Kidney glomerular epithelial cell (primary cell): ENCODE measurements at regions not wholly inside any gene's neighbourhood (a gene's known extent, or its start where the extent isn't known, plus 50 kb on each side); places are given as distances from the start of the nearest gene placed in this dataset.
A peak's percentile ranks its signal among the peaks of the same experiment; 100 is the strongest.
"Not testable (repeated sequence)": the region's sequence is repeated elsewhere in the genome, so short reads cannot be mapped to it uniquely, and the experiment has no call there.

Experiments used
- DNase-seq: peaks from one replicate; lab custom pipeline; 2025; lab: John Stamatoyannopoulos, UW

DNA sequence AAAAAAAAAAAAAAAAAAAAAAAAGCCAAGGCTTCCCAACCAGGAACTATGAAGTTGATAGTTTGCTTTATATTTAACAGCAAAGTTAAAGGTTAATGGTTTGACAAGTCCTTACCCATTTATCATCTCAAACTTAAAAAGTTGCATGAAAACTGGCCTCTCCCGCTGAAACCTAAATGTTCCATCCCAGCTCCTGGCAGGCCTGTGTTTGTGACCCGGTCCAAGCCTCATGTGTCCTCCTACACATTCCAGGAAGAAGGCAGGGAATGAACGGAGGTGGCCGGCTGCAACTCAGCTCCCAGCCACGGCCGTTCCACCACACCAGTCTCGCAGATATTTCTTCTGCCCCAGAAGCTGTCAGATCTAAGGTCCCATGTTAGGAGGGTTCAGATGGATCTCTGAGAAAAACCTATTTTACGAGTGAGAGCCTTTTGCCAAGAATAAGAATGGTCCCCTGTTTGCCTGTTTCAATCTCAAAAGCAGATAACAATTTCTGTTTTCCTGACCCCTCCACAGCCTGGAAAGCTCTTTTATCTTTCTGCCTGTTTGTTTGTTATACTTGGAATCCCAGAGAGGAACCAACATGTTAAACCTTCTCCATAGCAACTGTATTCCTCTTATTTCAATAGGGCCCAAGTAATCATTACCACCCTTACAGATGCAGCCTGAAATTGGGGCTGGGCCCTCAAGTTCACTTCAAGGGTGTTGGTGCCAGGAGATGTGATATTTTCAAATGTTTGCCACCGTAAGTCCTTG is 56.5 kb downstream of the KCTD12 start:
- peak; percentile 58 for DNase-seq

DNA sequence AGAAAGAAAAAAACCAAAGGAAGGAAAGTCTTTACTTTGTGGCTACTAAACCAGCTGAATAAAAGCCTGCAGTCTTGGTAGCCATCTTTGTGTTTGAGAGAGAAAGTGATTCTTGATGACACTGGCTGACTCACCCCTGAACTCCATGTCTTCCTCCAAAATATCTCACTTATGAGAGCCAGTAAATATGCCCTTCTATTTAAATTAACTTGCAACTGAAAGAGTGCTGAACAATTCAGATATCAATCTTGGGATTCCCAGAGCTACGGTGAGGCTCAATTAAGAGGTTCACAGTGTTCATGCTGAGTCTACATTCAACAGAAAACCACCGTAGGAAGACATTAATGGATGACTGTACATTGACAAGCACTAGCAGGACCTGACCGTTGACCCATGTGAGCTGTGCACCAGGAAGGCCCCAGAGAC is 57.9 kb downstream of the KCTD12 start:
- DNase-seq = peak; percentile 10

DNA sequence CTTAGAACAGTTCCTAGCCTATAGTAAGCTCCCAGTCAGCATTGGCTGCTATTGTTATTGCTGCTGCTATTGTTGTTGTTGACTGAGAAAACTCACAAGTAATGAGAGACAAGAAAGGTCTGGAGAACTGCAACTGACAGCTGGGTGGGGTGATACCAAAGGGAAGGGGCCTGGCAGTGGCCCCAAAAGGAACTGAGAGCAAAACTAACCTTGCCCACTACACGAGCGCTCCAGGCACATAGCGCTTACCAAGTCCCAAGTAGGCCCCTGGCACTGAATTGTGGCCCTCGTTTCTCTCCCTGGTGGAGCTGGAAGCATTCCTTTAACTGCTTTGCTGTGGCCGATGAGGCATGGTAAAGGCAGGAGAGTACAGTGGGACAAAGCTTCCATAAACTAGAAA is 59.7 kb downstream of the KCTD12 start:
- DNase-seq = no peak

DNA sequence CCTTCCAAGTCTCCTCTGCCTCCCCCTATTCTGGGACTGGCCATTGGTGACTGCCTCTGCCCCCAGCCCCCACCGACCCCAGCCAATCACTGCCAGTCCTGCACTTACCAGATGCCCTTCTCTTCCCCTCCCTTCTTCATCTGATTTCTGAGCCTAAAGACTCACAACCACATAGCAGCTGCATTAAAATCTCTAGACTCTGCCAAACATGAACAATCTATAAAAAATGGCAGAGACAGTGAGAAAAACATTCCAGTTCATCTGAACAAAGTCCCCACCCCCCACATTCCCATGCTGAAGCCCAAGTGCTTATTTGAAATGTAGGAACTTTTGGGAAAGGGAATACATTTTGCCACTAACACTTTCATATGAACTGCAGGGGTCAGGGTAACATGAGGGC is 60.8 kb downstream of the KCTD12 start:
- no peak for DNase-seq

DNA sequence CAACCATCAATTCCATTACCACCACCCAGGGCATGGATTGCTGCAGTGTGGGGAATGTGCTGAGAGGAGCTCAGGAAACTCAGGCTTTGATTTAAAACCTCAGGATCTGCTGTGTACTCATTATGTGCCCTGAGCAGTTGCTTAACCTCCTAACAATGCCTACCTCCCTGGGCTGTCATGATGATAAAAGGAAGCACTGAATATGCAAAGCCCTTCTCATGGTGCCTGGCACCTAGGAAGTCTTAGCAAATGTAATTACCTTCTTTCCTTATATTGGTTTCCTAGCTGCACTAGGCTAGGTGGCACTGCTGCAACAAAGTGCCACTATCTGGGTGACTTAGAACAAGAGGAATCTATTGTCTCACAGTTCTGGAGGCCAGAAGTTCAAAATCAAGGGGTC is 62.2 kb downstream of the KCTD12 start:
- DNase-seq = no peak

DNA sequence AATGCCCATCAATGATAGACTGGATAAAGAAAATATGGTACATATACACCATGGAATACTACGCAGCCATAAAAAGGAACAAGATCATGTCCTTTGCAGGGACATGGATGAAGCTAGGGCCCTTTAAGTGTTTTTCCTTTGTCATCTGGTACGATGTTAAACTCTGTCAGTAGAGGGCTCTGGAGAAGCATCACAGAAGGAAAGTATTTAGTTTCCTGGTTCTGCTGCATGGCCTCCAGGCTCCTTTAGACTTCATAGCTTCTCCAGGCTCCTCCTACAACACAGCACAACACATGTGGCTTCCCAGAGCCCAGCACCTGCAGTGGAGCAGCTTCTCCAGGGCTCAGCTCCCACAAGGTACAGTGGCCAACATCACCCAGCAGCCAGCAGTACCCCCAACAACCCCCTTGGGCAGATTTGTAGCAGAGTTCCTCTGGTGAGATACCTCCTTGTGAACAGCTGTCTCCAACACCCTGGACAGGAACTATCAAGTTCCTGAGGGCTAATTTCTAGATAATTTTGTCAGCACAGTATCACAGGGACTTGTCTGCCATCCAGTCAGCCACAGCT is 63.4 kb downstream of the KCTD12 start:
- DNase-seq = no peak

DNA sequence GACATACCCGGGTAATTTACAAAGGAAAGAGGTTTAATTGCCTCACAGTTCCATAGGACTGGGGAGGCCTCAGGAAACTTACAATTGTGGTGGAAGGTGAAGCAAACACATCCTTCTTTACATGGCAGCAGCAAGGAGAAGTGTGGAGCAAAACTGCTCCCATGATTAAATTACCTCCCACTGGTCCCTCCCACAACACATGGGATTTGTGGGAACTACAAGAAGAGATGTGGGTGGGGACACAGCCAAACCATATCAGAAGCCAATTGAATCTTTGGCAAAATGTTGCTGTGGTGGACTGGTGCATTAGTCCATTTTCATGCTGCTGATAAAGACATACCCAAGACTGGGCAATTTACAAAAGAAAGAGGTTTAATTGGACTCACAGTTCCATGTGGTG is 65.0 kb downstream of the KCTD12 start:
- not testable (repeated sequence) for DNase-seq

DNA sequence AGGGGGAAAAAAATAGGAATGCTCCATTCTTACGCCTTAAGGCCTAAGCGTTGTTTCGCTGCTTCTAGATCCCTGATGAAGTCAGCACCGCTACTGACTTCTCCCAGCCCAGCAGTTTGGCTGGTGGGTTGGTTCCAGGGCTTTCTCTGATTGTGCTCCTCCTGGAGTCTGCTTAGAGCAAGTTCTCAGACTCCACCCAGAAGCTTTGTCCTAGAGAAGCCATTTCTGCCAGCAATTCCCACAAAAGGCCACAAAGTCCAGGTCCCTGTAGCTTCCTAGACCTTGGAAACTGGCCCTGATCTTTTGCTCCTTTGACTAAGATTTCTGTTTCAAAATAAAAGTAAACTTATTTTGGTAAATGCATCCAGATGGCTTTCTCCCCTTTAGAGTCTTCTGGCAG is 65.4 kb downstream of the KCTD12 start:
- no peak for DNase-seq

DNA sequence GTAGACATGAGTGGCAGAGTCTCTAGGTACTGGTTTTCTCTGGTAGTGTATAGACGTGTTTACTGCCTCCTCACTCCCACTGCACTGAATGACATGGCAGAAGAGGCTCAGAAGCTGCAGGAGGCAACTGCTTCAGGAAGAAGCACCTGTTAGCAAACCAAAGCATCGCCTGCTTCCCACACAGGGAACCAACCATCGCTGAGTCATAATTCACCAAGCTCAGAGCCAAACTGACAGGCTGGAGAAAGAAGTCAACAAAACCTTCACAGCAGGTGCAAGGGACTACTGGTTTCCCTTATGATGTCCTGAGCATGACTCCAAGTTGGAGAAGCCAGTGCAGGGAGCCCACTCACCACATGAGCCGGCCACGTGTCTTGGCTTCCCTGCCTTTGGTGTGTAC is 69.8 kb downstream of the KCTD12 start:
- DNase-seq = no peak

DNA sequence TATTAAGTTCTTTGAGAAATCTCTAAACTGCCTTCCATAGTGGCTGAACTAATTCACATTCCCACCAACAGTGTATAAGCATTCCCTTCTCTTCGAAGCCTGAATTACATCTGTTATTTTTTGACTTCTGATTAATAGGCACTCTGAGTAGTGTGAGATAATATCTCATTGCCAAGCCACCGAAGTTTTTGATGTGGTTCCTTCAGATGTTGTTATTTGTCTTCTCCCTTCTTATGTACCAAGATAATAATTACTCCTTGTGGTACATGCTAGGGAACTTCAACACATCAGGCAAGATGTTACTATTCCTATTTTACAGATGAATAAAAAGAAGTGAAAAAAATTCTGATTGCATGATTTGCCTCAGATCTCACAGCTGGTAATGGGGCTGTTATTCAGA is 70.9 kb downstream of the KCTD12 start:
- no peak for DNase-seq

DNA sequence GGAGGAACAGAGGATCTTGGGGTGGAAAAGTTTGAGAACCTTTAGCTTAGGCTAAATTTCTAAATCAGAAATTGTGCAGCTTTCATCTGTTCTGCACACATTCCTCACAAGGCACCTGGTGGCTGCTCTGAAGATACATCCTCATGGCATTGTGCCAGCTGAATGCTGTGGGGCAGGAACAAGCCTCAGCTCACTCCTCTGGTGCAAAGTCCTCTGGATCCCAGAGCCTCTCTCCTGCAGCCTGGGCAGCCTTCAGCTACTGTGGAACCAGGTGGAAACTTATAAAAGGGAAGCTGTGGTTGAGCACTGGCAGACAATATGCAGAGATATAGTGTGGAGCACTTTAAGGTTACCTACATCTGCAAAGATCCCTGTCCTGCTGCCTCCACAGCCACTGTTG is 72.3 kb downstream of the KCTD12 start:
- DNase-seq = no peak

DNA sequence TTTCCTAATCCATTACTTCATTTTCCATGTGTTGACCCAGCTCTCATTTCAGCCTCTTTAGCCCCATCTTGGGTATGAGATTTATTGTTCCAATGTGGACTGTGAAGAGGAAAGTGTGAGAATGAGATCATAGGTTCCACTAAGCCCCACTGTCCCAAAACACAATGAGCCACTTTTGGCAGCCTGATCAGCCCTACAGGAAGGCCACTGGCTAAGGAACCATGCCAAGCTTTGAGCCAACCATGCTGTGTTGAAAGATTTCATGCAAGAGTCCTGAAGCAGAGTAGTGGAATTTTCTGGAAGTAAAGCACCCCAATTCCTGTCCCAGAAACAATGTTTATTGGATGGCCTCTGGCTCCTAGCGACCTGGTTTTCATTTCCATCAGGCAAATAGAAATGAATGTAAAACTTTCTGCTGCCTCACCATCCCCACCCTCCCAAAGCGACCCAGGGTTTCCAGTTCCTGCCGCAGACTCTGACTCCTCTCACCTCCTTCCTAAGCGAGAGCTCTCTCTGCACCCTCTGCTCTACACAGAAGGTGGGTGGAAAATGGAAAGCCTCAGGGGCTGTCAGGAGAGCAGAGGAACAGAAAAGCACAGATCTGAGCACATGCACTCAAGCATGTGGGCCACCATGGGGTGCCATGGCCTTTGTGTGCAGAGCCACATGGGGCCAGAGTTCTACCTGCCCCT is 73.1 kb downstream of the KCTD12 start:
- no peak for DNase-seq

DNA sequence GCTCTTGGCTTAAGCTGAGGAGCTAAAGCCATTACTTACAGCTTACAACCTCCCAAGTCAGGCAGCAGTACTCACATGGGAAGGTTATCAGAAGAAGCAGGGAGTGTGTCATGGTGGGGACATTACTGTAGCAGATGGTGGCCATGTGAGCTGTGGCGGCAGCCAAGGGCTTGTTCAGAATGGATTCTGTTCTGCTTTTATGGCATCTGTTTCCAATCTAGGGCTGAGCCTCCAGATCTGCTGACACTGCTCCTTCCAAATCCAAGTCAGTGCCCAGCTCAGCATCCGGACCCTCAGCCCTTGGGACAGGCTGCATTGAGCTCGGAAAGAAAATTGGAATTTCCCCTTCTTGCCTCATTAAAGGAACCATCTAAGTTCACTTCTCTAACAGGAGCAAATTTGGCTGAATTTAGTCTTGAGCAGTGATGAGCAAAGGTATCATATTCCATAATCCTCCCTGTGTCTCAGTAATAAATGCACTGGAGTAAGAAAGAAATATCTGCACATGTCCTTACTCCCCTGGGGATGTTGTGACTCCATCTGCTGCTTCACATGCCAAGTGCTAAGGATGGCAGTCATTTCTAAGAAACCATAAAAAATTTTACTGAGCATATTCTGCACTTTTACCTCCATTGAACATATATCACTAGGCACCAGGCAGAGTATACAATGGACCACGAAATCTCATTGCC is 73.9 kb downstream of the KCTD12 start:
- no peak for DNase-seq

DNA sequence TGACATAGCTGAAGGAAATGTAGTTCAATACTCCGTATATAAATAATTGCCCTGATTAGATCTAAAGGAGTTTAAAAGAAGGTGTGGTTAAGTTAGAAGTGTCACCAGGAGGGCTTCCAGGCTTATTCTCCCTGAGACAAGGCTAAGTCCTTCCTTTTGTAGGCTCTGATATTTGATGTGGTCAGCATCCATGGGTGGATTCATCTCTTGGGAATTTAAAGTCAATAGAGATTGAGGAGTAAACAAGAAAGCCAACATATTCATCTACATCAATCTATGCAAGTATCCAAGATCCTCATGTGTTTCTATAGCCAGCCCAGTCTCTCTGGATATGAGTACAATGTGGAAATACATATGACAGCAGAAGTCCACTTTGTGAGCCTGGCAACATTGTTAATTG is 76.8 kb downstream of the KCTD12 start:
- no peak for DNase-seq

DNA sequence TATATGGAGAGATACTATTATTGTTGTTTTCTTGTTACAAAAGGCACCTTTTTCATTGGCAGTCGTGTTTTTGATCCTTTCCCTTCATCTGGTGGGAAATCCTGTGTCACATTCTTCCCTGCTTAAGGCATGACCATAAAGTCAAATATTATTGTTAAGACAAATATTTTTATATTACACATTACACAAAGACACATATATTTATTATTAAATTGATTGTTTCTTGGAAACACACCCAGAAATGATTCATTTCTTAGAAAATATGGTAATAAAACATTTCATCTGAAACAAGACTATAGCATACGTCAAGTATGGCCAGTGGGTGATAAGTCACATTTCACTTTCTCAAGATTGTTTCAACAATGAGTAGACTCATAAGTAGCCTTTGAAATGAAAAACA is 77.3 kb downstream of the KCTD12 start:
- DNase-seq = no peak

DNA sequence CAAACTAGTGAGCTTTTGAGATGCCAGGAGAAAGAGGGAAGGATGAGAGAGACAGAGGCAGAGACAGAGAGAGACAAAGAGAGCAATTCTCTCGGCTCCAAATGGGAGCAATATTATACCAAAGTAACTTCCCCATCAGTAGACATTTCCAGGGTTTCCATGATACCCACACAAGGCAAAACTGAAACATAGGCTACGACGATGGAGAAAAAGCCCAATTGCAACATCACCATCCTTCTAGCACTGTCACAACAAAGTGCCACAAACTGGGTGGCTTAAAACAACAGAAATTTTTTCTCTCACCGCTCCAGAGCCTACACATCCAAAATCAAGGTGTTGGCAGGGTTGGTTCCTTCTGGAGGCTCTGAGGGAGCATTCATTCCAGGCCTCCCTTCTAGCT is 81.4 kb downstream of the KCTD12 start:
- DNase-seq = no peak

DNA sequence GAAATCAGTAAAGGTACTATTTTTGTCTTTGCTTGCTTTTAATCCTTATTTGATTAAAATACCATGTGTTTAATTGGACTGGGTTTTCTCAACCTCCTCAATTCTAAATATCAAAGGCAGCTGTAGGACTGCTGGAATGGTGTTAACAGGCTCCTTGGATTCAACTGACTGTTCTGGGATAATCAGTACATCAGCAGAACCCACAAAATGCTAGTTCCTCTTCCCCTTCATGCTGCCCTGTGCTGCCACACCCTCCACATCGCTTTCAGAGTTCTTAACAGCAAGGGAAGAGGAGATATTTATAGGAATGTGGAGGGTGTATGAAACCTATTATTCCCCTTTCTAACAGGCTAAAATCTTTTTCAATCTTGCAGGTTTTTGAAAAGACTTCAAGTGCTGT is 82.4 kb downstream of the KCTD12 start:
- no peak for DNase-seq

DNA sequence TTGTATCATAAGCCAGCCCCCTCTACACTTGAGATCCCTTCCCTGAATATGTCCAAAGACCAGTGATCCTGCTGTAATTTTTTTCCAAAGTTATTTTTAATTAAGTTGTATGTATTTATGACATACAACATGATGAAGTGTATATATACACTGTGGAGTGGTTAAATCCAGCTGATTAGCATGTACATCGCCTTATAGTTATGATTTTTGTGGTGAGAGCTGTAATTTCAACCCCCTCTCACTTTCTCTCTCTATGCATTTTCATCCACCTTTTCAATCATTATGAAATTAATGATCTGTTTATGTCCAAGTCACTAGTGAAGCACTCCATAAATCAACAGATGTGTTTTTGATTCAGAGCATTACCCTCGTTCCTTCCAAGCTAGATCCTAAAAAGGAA is 85.3 kb downstream of the KCTD12 start:
- DNase-seq = no peak

DNA sequence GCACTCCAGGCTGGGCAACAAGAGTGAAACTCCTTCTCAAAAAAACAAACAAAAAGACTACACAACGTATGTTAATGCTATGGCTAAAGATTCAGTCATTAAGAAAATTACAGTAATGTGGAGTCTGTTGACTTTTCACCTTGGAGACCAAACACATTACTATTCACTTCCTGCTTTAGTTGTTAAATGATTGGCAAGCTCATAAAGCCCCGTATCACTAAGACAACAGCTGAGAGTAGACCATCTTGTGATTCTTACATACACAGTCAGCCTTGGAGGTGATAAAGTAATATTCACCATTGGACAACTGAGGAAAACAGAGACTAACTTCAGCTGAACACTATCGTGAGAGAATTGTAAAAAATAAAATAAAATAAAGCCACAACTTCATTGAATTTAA is 86.5 kb downstream of the KCTD12 start:
- peak; percentile 61 for DNase-seq

DNA sequence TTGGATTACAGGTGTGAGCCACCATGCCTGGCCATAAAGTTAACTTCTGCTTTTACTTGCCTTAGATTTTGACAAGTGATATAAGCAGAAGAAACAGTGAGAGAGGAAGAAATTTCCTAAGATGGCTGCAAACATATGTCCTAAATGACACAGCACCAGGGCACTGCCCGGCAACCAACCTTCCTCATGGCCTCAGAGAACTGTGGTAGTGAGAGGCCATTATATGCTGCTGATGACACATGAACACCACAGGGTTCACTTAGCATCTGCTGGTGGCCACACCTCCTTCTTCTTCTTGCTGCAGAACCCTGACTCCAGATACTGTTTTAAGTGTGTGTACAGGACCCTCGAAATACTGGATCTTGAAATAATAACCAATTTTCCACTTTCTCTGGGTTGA is 88.2 kb downstream of the KCTD12 start:
- no peak for DNase-seq

DNA sequence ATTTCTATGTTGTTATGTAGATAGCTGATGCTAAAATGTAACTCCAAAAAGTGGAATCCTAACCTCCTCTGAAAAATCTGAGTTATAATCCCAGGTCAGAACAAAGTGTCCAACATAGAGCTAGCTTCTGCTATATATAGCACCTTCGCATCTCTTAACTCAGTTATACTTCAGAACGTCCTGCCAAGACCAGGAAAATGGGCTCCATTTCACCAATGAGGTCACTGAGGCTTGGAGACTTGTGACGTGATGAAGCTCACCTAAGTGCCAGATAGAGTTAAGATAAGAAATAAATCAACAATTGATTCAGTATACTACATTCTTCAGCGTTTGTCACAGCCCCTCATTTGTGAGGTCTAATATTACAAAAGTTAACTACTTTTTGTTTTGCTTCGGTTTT is 88.8 kb downstream of the KCTD12 start:
- DNase-seq = no peak

DNA sequence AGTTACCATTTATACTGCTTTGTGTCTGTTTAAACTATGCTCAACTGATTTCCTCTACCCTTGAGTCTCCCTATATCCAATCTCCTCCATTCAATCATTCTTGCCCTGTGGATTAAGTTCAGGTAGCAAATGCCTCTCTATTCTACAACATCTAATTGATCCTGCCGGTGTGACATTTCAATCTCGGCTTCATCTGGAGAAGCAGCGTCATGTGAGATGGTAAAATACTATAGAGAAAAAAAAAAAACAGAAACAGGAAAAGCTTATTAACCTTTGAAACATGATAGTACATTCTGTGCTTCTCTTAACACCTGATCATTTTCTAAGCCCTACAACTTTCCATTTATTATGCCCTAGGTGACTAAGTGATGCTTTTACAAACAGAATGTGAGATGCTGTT is 89.4 kb downstream of the KCTD12 start:
- no peak for DNase-seq
